ENCODE measurements at regions not wholly inside any gene's neighbourhood (a gene's known extent, or its start where the extent isn't known, plus 50 kb on each side); places are given as distances from the start of the nearest gene placed in this dataset.

- DNase-seq (ENCODE audit: low read depth, low spot score): no peak
Measured at GRCh38 chr5:4065472-4066320, 470.1 kb downstream of the IRX1 start.

DNA sequence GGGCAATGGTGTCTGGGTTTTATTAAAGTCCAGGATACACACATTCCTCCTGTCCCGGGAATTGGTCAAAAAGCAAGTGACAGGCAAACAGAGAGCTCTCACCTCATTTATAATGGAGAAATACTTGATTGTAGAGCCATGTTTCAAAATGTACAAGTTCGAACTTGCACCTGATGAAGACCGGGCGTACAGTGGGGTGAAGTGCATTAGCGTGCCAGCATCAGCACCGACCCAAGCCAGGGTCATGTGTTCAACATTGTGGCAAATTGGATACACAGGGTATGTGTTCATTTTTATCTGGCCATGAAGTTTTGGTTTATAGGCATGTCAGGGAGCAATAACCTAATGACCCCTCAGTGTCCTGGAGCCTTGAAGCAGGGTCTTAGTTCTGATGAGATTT is 472.5 kb downstream of the IRX1 start:
- no peak for DNase-seq (ENCODE audit: low read depth, low spot score)

GRCh38 chr5:4078544-4078943 is 482.9 kb downstream of the IRX1 start:
- no peak for DNase-seq (ENCODE audit: low read depth, low spot score)

- DNase-seq (ENCODE audit: low read depth, low spot score): no peak
Measured at GRCh38 chr5:4079831-4080230, 484.2 kb downstream of the IRX1 start.

DNA sequence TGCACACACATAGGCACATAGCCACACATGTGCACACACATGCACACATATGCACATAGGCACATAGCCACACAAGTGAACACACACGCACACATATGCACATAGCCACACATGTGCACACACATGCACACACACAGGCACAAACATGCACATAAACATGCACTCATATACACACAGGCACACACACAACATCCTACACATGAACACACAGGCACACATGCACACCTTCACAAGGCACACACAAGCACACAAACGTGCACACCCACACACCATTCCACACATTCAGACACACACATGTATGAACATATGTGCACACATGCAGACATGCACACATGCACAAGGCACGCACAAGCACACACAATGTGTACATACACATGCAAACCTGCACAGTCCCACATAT is 484.7 kb downstream of the IRX1 start:
- no peak for DNase-seq (ENCODE audit: low read depth, low spot score)

- DNase-seq (ENCODE audit: low read depth, low spot score): no peak
Measured at GRCh38 chr5:4081059-4081458, 485.4 kb downstream of the IRX1 start.

GRCh38 chr5:4081466-4081865 is 485.8 kb downstream of the IRX1 start:
- DNase-seq (ENCODE audit: low read depth, low spot score): no peak

- no peak for DNase-seq (ENCODE audit: low read depth, low spot score)
Measured at GRCh38 chr5:4082966-4083564, 487.4 kb downstream of the IRX1 start.

DNA sequence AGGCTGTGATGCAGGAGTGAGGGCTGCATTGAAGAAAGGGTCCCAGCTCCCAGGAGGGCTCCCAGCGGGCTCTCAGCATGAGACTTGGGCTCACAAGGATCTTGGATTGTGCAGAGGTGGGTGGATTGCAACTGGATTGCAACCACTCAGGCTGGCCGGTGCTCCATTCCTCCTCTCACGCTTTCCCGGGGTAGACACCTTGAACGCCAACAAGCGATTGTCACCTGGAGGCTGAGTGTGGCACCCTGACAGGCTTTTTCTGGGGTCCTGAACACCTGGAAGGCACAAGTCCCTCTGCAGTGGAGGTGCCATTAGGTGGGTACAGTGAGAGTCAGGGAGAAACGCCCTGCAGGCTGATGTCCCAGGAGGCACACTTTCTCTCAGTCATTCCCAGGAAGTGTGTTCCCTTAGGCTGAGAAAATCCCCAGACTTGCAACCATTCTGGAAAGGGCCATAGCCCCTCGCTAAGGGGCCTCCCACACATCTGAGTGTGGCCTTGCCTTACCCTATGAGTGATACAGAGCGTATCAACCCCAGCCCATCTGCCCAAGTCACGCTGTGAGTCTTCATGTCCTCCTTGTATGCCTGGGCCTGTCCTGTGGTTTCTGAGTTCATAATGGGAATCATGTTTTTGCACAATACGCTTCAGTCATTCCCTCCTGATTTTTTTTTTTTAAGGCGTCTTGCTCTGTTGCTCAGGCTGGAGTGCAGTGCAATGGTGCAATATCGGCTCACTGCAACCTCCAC is 488.1 kb downstream of the IRX1 start:
- DNase-seq (ENCODE audit: low read depth, low spot score): no peak

DNA sequence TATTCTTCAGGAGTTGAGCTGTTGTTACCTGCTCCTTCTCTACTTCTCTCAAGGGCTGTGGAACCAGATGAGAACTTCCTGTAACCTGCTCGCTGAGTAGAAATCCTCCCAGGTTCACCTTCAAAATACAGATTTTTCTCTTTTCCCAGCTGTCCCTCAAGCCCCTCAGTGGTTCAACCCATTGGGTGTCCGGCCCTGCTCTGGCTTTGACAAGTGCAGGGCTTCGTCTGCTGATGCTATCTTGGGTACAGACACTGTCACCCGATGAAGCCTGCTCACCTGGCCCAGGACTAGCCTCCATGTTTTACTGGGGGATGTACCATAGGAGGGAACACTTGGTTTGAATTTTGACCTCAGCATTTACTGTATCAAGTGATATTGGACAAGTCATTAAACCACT is 490.4 kb downstream of the IRX1 start:
- no peak for DNase-seq (ENCODE audit: low read depth, low spot score)

DNA sequence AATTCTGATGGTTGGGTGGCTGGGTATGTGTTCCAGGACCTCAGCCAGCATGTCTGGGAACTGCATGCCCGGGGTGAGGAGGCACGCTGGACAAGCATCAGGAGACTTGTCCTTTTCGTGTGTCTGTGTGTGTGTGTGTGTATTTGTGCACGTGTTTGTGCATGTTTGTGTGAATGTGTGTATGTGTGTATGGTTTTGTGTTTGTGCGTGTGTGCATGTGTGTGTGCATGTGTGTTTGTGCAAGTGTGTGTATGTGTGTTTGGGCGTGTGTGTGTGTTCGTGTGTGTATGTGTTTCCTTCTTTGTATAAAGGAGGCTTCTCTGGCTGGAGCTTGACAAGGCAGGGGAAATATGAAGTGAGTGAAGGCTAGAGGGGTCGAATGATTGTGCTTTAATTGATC is 491.5 kb downstream of the IRX1 start:
- no peak for DNase-seq (ENCODE audit: low read depth, low spot score)

DNA sequence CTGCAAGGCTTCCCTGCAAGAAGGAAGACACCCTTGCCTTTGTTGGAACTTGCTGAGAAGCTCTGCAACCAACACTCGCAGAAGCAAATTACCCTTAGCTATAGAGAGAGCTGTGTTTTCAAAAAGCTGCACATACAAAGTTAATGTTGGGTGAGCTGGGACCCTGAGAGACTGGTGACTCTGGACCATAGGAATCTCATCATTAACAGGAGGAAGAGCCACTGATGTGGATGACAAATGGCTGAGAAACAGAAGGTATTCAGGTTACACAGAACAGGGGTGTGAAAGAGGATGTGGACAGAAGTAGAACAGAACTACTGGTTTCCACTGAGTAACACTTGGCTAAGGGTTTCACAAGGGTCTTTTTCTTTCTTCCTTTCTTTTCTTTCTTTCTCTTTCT is 493.5 kb downstream of the IRX1 start:
- no peak for DNase-seq (ENCODE audit: low read depth, low spot score)

DNA sequence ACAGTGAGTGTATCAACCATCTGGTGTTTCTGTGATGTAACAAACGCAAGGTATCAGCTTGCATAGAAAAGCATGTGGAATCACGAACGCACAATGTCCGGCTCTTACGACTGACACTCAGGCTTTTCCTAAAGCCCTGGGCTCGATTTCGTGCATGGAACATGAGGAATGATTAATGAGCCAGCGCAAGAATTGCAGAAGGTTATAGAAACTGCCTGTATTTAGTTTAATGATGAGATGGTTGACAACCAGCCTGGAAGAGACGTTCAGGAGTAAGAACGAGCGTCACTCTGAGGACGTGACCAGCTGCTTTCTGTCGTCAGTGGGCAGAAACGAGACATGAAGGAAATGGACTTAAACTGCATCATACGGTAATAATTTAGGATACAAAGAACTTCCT is 497.6 kb downstream of the IRX1 start:
- DNase-seq (ENCODE audit: low read depth, low spot score): no peak

DNA sequence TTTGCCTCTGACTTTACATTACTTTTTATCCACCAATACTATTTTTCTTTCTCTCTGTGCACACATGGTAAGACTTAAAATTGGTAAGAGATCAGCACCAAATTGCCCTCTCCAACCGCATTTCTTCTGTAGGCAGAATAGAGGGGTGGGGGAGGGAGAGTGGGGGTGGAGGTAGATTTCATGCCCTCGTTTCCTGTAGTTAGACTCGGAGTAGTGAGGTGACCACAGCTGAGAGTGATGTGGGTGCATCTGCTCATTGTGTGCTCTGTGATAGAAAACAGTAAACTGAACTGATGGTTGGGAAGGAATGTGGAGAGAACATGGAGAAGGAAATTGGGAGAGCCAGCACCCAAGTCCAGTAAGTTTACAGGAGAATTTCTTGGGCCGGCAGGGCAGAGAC is 498.3 kb downstream of the IRX1 start:
- no peak for DNase-seq (ENCODE audit: low read depth, low spot score)

DNA sequence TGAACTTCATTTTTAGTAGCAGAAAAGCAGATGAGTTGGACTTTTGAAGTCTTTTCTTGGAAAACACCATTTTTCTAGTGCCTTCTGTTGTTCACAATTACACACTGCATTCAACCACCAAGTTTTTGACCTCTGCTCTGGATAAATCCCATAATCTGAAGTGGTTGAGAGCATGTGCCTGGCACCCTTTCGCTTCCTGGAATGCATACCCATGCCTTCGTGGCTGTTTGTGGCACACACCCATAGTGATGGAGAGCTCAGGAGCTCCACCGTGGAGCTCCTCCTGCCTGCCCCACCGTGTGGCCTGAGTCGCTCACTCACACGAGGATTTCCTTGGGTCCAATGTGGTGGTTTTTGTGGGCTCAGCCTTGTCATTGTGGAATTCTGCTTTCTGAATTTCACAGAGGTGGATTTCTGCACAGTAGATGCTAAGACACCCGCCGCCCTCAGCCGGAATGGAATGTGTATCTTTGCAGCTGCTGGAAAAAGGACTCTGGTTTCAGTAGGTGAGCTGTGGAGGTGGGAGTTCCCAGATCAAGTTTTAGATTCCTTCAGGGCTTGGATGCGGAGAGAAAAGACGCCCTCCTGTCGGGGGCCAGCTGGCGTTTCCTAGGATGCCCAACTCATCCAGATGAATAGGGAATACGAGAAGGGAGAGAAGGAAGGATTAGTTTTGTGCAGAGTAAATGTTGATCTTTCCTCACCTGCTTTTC is 500.4 kb downstream of the IRX1 start:
- DNase-seq (ENCODE audit: low read depth, low spot score): no peak

DNA sequence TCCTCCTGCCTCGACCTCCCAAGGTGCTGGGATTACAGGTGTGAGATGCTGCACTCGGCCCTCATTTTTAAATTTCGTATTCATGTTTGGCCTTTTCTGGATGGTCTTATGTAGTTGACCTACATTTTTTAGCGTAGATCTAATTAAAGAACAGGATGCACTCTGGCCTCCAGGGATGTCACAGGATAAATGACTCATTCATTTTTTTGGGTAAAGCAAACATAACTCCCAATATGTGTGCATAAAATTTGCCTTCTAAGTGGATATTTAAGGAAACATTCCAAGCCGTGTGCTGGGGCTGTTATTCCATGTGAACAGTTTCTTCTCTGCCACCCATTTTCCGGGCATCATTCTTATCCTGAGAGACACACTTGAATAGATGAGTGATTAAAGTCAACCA is 501.6 kb downstream of the IRX1 start:
- no peak for DNase-seq (ENCODE audit: low read depth, low spot score)

DNA sequence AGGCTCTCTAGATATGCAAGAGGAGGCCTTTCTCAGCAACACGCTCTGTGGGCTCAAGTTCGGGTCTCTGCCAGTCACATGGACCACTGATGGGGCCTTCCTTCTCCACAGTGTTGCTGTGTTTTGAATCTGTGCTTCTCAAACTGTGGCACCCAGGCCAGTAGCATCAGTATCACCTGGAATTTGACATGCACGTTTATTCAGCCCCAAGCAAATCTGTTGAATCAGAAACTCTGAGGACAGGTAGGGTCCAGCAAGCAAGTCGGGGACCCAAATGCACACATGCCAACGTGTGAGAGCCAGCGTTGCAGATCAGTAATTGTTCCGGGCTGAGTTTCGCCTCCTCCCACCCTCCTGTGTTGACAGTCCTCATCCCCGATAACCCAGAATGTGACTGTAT is 502.6 kb downstream of the IRX1 start:
- no peak for DNase-seq (ENCODE audit: low read depth, low spot score)

DNA sequence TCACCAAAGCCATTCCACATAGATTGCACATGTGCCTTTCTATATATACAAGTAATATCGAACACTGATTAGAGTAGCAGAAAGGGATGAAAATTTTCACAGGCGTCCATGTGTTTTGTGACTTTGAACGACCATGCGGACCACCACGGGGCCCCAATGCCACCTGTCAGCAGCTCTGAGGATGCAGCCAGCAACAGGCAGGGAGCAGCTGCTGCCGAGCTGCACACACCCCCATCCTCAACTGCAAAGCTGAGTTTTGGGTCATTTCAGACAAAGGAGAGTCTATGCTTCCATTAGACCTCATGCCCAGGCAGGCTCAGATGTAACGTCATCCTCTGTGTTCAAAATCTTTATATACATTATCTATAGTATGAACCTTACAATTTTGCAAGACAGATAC is 503.8 kb downstream of the IRX1 start:
- no peak for DNase-seq (ENCODE audit: low read depth, low spot score)

DNA sequence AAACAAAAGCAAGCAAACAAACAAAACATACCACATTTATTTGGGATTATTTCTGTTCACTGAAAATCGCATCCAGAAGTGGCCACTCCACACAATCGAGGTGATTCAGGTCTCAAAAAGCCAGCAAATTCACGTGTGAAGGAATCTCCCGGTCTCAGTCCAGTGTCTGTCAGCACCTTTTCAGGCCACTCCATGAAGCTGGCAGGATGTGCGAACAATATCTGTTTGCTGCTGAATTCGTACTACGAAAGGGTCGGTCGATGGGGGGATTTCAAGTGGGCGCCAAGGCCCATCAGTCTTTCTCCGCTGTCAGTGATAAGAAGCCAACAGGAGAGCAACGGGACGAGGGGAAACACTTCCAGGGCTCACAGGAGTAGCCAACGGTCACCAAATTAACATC is 505.1 kb downstream of the IRX1 start:
- no peak for DNase-seq (ENCODE audit: low read depth, low spot score)

GRCh38 chr5:4101189-4101588 is 505.6 kb downstream of the IRX1 start:
- DNase-seq (ENCODE audit: low read depth, low spot score): no peak

DNA sequence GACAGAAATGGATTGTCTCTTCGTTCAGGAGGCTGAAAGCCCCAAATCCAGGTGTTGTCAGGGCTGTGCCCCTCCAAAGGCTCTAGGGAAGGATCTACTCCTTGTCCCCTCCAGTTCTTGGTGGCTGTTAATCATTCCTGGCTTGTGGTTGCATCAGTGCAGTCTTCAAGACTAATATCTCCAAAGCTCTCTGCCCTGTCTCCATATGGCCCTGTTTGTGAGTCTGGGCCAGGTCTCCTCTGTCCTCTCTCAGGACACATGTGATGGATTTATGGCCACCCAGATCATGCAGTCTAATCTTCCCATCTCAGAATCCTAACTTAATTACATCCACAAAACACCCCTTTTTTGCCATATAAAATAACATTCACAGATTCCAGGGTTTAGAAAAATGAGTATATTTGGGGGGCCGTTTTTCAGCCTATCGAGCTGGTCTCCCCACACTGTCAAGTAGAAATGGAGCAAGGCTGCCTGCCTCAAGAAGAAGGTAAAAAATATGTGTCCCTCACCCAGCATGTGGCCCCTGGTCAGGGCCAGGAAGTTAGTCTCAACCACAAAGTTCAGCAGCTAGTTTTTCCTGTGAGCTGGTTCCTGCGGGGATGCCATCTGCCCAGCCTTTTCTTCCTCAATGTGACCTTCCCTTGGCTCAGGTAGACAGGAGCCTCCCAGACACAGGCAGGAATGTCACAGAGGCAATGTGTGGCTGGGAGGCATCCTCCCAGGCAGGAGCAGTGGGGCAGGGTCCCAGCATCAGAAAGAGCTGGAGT is 509.4 kb downstream of the IRX1 start:
- no peak for DNase-seq (ENCODE audit: low read depth, low spot score)

All from iPS DF 19.7 (cell line).